Central memory CD4-positive, alpha-beta T cell (primary cell): ENCODE measurements at regions not wholly inside any gene's neighbourhood (a gene's known extent, or its start where the extent isn't known, plus 50 kb on each side); places are given as distances from the start of the nearest gene placed in this dataset.

Experiments
- DNase-seq: peaks from one replicate; pipeline ENCODE4 v3.0.0; 2022

DNA sequence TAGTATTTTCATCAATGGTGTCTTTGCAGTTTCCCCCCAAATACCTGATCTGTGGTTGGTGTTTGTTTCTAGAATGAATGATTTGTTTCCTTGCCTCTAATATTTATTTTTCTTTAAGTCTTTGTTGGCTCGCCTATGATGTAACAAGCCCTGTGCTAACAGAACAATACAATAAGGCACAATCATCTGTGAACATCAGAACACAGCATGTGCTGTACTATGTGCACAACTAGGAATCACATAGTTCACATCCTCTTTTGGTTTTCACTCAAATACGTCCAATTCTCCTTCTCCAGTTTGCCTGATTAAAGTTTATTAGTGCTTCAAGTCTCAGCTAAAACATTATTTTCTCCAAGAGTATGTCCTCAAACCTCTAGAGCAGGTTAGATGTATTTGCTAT, 613.1 kb downstream of the EPHA7 start:
- DNase-seq: no peak

DNA sequence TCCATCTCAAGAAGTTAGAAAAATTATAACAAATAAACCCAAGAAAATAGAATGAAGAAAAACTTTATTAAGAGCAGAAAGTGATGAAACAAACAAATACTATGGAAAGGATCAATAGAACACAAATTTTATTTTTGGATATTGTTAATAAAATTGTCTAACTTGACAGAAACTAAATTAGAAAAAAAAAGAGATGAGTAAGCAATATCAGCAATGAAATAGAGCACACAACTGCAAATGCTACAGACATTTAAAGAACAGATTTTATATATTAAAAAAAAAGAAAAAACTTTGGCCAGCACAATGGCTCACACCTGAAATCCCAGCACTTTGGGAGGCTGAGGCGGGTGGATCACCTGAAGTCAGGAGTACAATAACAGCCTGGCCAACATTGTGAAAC, 628.0 kb downstream of the EPHA7 start:
- no peak for DNase-seq

GRCh38 chr6:92790381-92790780, 629.0 kb downstream of the EPHA7 start:
- DNase-seq: no peak

DNA sequence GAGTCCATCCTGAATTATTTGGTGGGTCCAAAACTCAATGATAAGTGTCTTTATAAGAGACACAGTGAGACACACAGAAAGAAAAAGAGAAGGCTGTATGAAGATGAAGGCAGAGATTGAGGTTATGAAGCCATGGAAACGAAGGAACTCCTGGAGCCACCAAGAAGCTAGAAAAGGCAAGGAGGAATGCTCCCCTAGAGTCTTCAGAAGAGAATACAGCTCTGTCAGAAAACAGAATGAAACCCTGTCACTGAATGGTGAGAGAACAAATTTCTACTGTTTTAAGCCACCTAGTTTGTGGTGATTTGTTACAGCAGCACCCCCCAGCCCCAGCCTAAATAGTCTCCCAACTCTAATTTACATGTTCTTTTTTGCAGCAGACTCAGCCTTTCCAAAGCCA, 635.1 kb downstream of the EPHA7 start:
- DNase-seq: no peak

- no peak for DNase-seq
These were observed 639.6 kb downstream of the EPHA7 start for GRCh38 chr6:92779746-92780145.

DNA sequence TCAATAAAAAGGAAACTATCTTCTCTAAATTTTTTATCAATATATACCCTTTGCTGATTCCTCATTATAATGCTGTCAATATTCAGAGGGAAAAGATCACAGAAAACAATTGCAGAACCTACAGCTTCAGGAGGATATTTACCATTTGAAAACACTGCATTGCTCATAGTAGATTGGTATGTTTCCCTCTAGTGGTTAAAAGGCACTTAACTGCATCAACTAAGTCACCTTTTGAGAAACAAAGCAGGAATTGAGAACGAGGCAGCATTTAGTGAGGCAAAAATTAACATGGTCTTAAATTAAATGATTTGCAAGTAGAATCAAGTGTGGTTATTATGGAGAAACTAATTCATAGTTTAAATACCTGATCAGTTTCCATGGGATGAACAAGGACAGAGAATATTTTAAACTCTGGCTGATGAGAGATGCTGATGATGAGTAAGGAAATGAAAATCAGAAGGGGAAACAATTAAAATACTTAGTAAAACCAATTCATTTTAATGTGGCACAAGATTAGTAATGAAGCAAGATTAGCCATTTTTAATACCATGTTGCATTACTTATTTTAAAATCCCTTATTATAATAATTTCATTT, 642.1 kb downstream of the EPHA7 start:
- no peak for DNase-seq

DNA sequence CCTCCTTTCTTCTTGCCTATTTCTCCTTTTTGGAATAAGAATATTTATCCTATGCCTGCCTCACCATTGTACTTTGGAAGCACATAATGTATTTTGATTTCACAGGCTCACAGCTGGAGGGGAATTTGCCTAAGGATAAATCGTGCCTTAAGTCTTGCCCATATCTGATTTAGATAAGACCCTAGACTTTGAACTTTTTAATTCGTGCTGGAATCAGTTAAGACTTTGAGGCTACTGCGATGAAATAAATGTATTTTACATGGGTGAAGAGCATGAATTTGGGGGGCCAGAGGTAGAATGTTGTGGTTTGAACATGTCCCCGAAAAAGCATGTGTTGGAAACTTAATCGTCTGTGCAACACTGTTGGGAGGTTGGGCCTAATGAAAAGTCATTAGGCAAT, 648.8 kb downstream of the EPHA7 start:
- DNase-seq: no peak

GRCh38 chr6:92767101-92767500, 652.3 kb downstream of the EPHA7 start:
- DNase-seq: no peak

DNA sequence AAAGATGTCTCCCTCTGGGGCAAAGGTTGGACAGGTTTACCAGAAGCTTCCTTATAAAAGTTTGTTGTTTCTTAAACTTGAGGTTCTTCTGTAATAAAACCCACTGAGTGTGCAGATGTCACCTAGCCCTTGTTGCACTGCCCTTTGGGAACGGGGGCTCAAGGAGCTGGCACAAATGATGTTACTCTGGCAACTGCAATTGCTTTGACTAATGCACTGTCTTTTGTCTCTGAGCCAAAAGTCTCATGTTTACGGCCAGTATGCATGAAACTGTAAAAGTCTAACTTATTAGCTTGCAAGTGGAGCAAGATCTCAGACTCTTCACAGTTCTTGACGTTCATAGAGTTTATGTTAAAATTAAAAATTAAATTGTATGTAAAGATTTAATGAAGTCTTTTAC, 655.7 kb downstream of the EPHA7 start:
- no peak for DNase-seq

DNA sequence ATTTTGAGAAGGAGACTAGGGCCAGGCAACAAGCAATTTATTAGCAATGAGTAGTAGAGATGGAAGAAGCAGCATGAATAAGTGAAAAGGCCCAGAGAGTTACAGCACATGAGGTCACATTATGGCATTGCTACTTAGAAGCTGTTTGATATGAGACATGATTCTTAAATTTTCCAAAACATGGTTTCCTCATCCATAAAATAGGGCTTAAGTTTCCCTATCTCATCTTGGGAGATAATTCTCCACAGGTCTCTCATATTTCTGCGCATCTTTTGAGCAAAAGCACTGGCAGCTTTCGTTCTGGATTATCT, 656.1 kb downstream of the EPHA7 start:
- no peak for DNase-seq

DNA sequence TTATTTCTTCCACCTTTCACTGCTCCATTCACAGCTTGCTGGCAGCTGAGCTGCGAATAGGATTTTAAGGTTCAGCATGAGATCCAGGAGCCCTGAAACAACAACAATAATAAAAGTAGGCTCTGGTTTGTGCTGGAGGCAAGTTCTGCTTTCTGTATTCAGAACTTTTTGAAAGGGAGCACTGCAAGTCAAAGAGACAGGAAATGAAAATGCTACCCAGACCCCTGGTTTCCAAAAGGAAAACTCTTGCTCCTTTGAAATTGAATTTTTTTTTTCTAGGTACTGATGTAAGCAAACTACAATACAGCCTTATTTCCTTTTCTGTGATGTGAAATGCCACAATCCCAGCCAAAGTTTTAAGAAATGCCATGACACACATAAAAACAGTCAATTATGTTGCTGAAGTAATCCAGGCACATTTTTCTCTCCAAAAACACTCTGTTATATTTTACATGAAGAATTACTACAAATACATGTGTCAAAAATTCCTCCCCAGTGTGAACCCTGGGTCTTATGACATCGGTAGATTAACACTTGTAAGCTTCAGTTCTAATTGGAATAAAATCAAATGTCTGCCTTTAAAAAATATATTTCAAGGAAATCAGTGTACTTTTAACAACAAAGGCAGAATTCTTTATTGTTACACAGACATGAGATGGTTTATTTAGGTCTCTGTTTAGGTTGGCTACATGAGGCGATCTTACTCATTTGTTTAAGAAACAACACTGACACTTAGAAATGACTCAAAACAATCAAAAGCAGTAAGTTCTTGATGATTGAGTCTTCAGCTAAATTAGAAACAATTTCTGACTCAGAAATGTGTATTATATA, 656.7 kb downstream of the EPHA7 start:
- no peak for DNase-seq

GRCh38 chr6:92759178-92759577, 660.2 kb downstream of the EPHA7 start:
- DNase-seq: no peak

DNA sequence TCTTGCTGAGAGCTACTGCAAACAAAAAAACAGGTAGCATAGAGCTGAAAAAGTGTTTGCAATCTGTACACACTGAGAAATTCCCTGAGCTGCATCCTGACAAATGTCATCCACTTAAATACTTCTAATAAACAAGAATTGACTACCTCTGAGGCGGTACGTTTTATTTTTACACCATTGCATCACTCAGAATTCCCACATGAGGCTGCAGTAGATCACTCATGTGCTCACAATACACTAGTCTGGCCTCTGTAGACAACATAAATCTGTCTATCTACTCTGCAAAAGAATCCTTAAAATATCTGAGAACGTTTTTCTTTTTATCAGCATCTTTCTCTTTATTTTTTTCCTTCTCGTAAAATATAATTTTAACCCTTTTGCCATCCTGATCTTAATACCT, 661.4 kb downstream of the EPHA7 start:
- DNase-seq: no peak

DNA sequence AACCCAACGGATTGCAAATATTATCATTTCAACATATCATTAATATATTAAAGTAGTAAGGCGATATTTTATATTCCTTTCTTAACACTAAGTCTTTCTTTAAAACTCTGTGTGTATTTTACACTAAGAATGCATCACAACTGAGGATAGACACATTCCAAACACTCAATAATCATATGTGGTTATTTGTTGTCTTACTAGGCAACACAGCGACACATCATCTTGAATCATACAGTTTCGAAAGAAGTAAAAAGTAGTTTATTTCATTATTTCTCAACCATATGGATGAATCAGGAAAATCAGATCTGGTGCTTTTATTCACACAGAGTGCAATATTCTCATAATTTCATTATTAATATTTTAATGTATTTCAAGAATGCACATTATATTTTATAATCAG, 662.4 kb downstream of the EPHA7 start:
- DNase-seq: no peak

GRCh38 chr6:92753956-92754355, 665.4 kb downstream of the EPHA7 start:
- no peak for DNase-seq

- DNase-seq: no peak
These were observed 667.2 kb downstream of the EPHA7 start for GRCh38 chr6:92752114-92752513.

DNA sequence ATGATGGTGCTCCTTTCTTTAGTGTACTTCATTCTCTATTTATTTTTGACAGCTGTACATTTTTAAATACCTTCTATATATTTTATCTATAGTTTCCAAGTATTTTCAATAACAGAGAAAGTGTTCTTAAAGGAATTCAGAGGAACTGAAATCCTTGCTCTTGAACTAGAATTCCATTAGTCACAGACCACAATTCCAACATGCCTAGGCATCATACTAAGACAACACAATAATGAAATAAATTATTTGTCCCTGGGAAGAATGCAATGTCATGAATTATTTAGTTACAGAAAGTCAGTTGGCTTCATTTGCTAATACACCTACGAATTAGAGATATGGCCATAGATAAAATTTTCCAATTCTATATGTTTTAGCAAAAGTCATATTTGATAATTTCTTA, 671.2 kb downstream of the EPHA7 start:
- no peak for DNase-seq

- DNase-seq: no peak
These were observed 681.4 kb downstream of the EPHA7 start for GRCh38 chr6:92737983-92738382.

DNA sequence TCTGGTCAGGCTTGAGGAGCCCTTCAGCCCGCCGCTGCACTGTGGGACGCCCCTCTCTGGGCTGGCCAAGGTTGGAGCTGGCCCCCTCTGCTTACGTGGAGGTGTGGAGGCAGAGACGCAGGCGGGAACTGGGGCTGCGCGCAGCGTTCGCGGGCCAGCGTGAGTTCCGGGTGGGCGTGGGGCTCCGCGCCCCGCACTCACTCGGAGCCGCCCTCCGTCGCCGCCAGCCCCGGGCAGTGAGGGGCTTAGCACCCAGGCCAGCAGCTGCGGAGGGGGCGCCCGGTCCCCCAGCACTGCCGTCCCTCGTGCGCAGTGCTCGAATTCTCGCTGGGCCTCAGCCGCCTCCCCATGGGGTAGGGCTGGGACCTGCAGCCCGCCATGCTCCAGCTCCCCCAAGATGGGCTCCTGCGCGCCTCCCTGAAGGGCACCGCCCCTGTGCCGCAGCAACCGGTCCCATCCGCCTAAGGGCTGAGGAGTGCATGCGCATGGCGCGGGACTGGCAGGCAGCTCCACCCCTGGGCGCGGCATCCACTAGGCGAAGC, 695.9 kb downstream of the EPHA7 start:
- no peak for DNase-seq

- DNase-seq: no peak
These were observed 699.6 kb downstream of the EPHA7 start for GRCh38 chr6:92719773-92720172.

- DNase-seq: no peak
These were observed 702.7 kb downstream of the EPHA7 start for GRCh38 chr6:92716638-92717037.

DNA sequence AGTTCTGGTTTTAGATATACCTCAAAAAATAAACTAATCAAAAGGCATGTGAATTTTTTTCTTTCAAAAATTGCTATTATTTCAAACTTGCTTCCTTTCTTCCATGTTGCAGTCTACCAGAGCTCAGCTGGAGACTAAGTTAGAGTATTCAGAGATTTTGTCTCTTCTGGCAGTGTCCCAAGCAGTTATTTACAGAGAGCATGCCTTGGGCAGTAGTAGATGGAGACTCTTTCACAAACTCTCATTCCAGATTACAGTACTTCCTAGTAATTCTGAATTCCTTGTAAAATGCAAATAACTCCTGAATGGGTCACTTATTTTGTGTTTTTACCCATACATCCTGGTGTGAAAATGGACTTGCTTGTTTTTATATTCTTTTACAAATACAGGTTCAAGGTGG, 703.4 kb downstream of the EPHA7 start:
- no peak for DNase-seq

DNA sequence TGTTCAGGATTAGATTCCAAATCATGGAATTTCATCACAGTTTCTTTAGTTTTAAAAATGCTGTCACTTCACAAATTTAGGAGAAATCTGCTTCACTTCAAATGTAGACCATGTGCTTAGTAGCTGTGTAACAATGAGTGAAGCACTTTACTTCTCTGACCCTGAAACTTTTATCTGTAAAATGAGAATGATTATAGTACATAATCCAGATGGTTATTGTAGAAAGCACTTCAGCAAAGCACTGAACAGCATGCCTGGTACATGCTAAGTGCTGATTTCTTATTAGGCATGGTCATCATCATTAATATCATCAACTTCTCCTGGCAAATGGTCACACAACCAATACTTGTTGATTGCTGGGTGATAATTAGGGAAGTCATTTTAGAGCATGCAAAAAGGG, 705.0 kb downstream of the EPHA7 start:
- DNase-seq: no peak

DNA sequence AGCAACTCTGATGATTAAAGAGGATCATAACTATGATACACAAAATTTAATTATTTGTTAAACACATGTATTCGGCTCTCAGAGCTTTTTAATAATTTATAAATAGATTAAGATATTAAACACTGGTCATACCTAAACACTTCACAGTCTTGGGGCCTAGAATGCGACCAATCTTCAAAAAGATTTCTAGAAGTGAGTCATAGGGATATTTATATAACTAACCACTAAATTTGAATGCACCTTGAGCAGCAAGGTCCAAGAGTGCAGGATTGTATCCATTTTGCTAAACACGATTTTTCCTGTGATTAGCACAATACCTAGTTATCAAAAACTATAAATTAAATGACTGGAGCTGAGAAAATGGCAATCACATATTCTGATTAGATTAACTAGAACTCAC, 709.3 kb downstream of the EPHA7 start:
- DNase-seq: no peak

DNA sequence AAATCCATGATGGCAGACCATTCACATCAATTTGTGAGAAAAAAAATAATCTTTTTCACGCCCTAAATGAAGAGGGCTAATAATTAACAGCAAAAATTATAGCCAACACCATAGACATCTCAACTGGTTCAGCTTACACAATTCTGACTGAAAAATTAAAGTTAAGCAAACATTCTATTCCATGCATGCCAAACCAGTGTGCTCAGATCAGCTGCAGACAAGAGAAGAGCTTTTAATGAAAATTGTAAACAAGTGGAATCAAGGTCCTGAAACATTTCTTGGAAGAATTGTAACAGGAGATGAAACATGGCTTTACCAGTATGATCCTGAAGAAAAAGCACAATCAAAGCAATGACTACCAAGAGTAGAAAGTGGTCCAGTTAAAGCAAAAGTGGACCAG, 710.4 kb downstream of the EPHA7 start:
- DNase-seq: no peak
